ENCODE measurements at regions not wholly inside any gene's neighbourhood (a gene's known extent, or its start where the extent isn't known, plus 50 kb on each side); places are given as distances from the start of the nearest gene placed in this dataset.
"Not testable (repeated sequence)": the region's sequence is repeated elsewhere in the genome, so short reads cannot be mapped to it uniquely, and the experiment has no call there.

DNA sequence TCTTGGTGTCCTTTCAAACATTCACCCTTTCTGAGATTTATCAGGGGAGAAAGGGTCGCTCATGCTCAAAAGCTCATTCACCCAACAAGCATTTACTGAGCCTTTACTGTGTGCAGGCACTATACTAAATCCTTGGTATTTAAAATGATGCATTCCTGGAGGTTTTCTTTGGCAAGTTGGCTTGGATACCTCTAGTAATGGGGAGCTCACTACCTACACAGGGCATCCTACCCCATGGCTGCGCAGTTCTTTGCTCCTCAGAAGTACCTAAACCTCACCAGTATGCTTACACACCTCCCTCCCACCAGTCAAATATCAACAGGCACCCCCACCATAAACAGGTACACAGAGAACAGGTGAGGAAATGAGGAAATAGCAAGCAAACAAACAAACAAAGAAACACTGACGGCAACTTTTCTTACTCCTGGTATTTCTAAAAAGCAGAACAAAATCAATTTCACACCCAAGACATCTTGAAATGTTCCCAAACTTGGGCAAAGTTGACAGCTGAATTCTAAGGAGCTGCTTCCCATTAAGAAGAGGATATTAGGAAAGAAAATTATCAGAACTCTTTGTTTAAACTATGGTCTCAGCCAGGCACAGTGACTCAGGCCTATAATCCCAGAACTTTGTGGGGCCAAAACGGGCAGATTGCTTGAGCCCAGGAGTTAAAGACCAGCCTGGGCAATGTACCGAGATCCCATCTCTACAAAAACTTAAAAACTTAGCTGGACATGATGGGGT is 104.8 kb downstream of the PSMG1 start:
- H3K4me1 ChIP-seq (ENCODE audit: control insufficient read depth, low read depth, low read length) = peaks cover 16% of the 10 kb centered on the region

DNA sequence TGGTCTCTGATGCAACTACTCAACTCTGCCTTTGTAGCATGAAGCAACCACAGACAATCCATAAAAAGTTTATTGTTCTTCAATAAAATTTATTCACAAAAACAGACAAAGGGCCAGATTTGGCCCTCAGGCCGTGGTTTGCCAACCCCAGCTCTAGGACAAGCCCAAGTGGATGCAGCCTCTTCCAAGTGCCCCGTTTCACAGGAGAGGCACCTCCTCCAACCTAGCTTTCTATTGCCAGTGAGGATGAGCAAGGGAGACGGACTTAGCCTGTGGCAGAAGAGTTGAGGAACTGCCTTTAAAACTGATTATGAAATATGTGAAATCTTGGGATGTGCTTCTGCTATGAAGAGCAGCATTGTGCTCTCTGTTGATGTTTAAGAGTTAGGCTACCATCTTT is 105.4 kb downstream of the PSMG1 start:
- Histone ChIP-seq H3K36me3 (ENCODE audit: control insufficient read depth, low read depth, low read length) (no peaks in the 10 kb centered on the region), H3K9ac (ENCODE audit: low read length) (no peak overlapping the region), H3K27me3 (ENCODE audit: control insufficient read depth, insufficient read depth, low read length) (peaks cover 52% of the 10 kb centered on the region), H3K4me3 (ENCODE audit: low read length) (no peak overlapping the region), H3K27ac (ENCODE audit: low read length) (no peak overlapping the region), H3K9me3 (ENCODE audit: control insufficient read depth, low read depth, low read length) (peaks cover 3% of the 10 kb centered on the region), H3K4me1 (ENCODE audit: control insufficient read depth, low read depth, low read length) (peaks cover 10% of the 10 kb centered on the region)

More for the DNA sequence above, 104.8 kb downstream of the PSMG1 start:
- H3K9ac ChIP-seq (ENCODE audit: low read length) = no peak overlapping the region
- H3K4me3 ChIP-seq (ENCODE audit: low read length) = no peak overlapping the region
- H3K9me3 ChIP-seq (ENCODE audit: control insufficient read depth, low read depth, low read length) = peaks cover 3% of the 10 kb centered on the region
- H3K27me3 ChIP-seq (ENCODE audit: control insufficient read depth, insufficient read depth, low read length) = peaks cover 46% of the 10 kb centered on the region
- H3K36me3 ChIP-seq (ENCODE audit: control insufficient read depth, low read depth, low read length) = no peaks in the 10 kb centered on the region
- no peak overlapping the region for H3K27ac ChIP-seq (ENCODE audit: low read length)

GRCh38 chr21:39074508-39074907 is 108.7 kb downstream of the PSMG1 start:
- no peaks in the 10 kb centered on the region for H3K36me3 ChIP-seq (ENCODE audit: control insufficient read depth, low read depth, low read length)

DNA sequence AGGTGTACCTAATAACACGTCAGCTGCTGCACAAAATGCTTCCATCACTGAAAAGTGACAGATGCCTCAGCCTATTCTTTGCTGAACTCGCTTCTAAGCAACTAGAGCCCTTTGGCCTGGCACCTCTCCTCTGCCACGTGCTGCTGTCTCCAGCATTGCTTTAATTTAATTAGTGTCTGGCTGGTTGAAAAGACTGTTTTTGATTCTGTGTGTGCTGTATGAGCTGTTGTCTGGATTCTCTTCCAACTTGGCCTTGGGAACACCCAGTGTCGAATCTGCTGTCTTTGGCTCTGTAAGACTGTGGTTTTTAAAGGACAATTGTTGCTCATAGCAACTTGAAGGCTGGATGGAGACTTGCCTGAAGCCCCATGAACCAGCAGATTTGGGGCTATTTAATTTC is 109.5 kb downstream of the PSMG1 start:
- Histone ChIP-seq H3K27me3 (ENCODE audit: control insufficient read depth, insufficient read depth, low read length) (peaks cover 51% of the 10 kb centered on the region), H3K9ac (ENCODE audit: low read length) (no peak overlapping the region), H3K36me3 (ENCODE audit: control insufficient read depth, low read depth, low read length) (no peaks in the 10 kb centered on the region), H3K4me1 (ENCODE audit: control insufficient read depth, low read depth, low read length) (no peaks in the 10 kb centered on the region), H3K27ac (ENCODE audit: low read length) (no peak overlapping the region), H3K4me3 (ENCODE audit: low read length) (no peak overlapping the region), H3K9me3 (ENCODE audit: control insufficient read depth, low read depth, low read length) (peaks cover 3% of the 10 kb centered on the region)

More at GRCh38 chr21:39074508-39074907, 108.7 kb downstream of the PSMG1 start:
- H3K9ac ChIP-seq (ENCODE audit: low read length) = no peak overlapping the region
- no peaks in the 10 kb centered on the region for H3K4me1 ChIP-seq (ENCODE audit: control insufficient read depth, low read depth, low read length)
- no peak overlapping the region for H3K4me3 ChIP-seq (ENCODE audit: low read length)
- H3K27ac ChIP-seq (ENCODE audit: low read length) = no peak overlapping the region
- H3K9me3 ChIP-seq (ENCODE audit: control insufficient read depth, low read depth, low read length) = peaks cover 3% of the 10 kb centered on the region
- peaks cover 51% of the 10 kb centered on the region for H3K27me3 ChIP-seq (ENCODE audit: control insufficient read depth, insufficient read depth, low read length)

- no peak overlapping the region for H3K4me3 ChIP-seq (ENCODE audit: low read length)
- no peak overlapping the region for H3K9ac ChIP-seq (ENCODE audit: low read length)
- no peaks in the 10 kb centered on the region for H3K4me1 ChIP-seq (ENCODE audit: control insufficient read depth, low read depth, low read length)
- H3K27ac ChIP-seq (ENCODE audit: low read length) = no peak overlapping the region
- peaks cover 47% of the 10 kb centered on the region for H3K27me3 ChIP-seq (ENCODE audit: control insufficient read depth, insufficient read depth, low read length)
- peaks cover 3% of the 10 kb centered on the region for H3K9me3 ChIP-seq (ENCODE audit: control insufficient read depth, low read depth, low read length)
- H3K36me3 ChIP-seq (ENCODE audit: control insufficient read depth, low read depth, low read length) = no peaks in the 10 kb centered on the region
Measured at GRCh38 chr21:39073063-39073462, 110.2 kb downstream of the PSMG1 start.

- no peaks in the 10 kb centered on the region for H3K4me1 ChIP-seq (ENCODE audit: control insufficient read depth, low read depth, low read length)
- H3K9ac ChIP-seq (ENCODE audit: low read length) = no peak overlapping the region
- H3K9me3 ChIP-seq (ENCODE audit: control insufficient read depth, low read depth, low read length) = peaks cover 3% of the 10 kb centered on the region
- H3K36me3 ChIP-seq (ENCODE audit: control insufficient read depth, low read depth, low read length) = no peaks in the 10 kb centered on the region
- H3K4me3 ChIP-seq (ENCODE audit: low read length) = no peak overlapping the region
- H3K27ac ChIP-seq (ENCODE audit: low read length) = no peak overlapping the region
- peaks cover 41% of the 10 kb centered on the region for H3K27me3 ChIP-seq (ENCODE audit: control insufficient read depth, insufficient read depth, low read length)
Measured at GRCh38 chr21:39072468-39072867, 110.8 kb downstream of the PSMG1 start.

- peaks cover 34% of the 10 kb centered on the region for H3K27me3 ChIP-seq (ENCODE audit: control insufficient read depth, insufficient read depth, low read length)
- no peak overlapping the region for H3K9ac ChIP-seq (ENCODE audit: low read length)
- H3K9me3 ChIP-seq (ENCODE audit: control insufficient read depth, low read depth, low read length) = peaks cover 3% of the 10 kb centered on the region
- H3K4me1 ChIP-seq (ENCODE audit: control insufficient read depth, low read depth, low read length) = no peaks in the 10 kb centered on the region
- no peak overlapping the region for H3K4me3 ChIP-seq (ENCODE audit: low read length)
- H3K27ac ChIP-seq (ENCODE audit: low read length) = no peak overlapping the region
- no peaks in the 10 kb centered on the region for H3K36me3 ChIP-seq (ENCODE audit: control insufficient read depth, low read depth, low read length)
Measured at GRCh38 chr21:39071623-39072214, 111.5 kb downstream of the PSMG1 start.

- not testable (repeated sequence) for H3K36me3 ChIP-seq (ENCODE audit: control insufficient read depth, low read depth, low read length); H3K4me1 ChIP-seq (ENCODE audit: control insufficient read depth, low read depth, low read length); H3K9me3 ChIP-seq (ENCODE audit: control insufficient read depth, low read depth, low read length); H3K4me3 ChIP-seq (ENCODE audit: low read length); H3K9ac ChIP-seq (ENCODE audit: low read length); H3K27ac ChIP-seq (ENCODE audit: low read length)
- H3K27me3 ChIP-seq (ENCODE audit: control insufficient read depth, insufficient read depth, low read length) = peaks cover 24% of the 10 kb centered on the region
Measured at GRCh38 chr21:39069856-39070255, 113.4 kb downstream of the PSMG1 start.

- Histone ChIP-seq H3K4me1 (ENCODE audit: control insufficient read depth, low read depth, low read length) (no peaks in the 10 kb centered on the region), H3K27ac (ENCODE audit: low read length) (no peak overlapping the region), H3K4me3 (ENCODE audit: low read length) (no peak overlapping the region), H3K36me3 (ENCODE audit: control insufficient read depth, low read depth, low read length) (no peaks in the 10 kb centered on the region), H3K9me3 (ENCODE audit: control insufficient read depth, low read depth, low read length) (no peaks in the 10 kb centered on the region), H3K9ac (ENCODE audit: low read length) (no peak overlapping the region), H3K27me3 (ENCODE audit: control insufficient read depth, insufficient read depth, low read length) (no peaks in the 10 kb centered on the region)
Measured at GRCh38 chr21:39066829-39067780, 116.1 kb downstream of the PSMG1 start.

GRCh38 chr21:39065917-39066316 is 117.3 kb downstream of the PSMG1 start:
- Histone ChIP-seq H3K4me3 (ENCODE audit: low read length) (no peak overlapping the region), H3K27ac (ENCODE audit: low read length) (no peak overlapping the region), H3K9ac (ENCODE audit: low read length) (no peak overlapping the region)

GRCh38 chr21:39064325-39065012 is 118.8 kb downstream of the PSMG1 start:
- Histone ChIP-seq H3K36me3 (ENCODE audit: control insufficient read depth, low read depth, low read length) (no peaks in the 10 kb centered on the region), H3K9ac (ENCODE audit: low read length) (no peak overlapping the region), H3K9me3 (ENCODE audit: control insufficient read depth, low read depth, low read length) (no peaks in the 10 kb centered on the region), H3K4me3 (ENCODE audit: low read length) (no peak overlapping the region), H3K4me1 (ENCODE audit: control insufficient read depth, low read depth, low read length) (no peaks in the 10 kb centered on the region), H3K27me3 (ENCODE audit: control insufficient read depth, insufficient read depth, low read length) (no peaks in the 10 kb centered on the region), H3K27ac (ENCODE audit: low read length) (no peak overlapping the region)

More at GRCh38 chr21:39065917-39066316, 117.3 kb downstream of the PSMG1 start:
- no peaks in the 10 kb centered on the region for H3K27me3 ChIP-seq (ENCODE audit: control insufficient read depth, insufficient read depth, low read length)
- H3K4me1 ChIP-seq (ENCODE audit: control insufficient read depth, low read depth, low read length) = no peaks in the 10 kb centered on the region
- H3K9me3 ChIP-seq (ENCODE audit: control insufficient read depth, low read depth, low read length) = no peaks in the 10 kb centered on the region
- H3K36me3 ChIP-seq (ENCODE audit: control insufficient read depth, low read depth, low read length) = no peaks in the 10 kb centered on the region
